K562 (cell line): ENCODE measurements at regions not wholly inside any gene's neighbourhood (a gene's known extent, or its start where the extent isn't known, plus 50 kb on each side); places are given as distances from the start of the nearest gene placed in this dataset.

ENCODE experiments used
- ATF1 ChIP-seq, 2 experiments: fragments of 450-650 bp in 1 of 2; IDR thresholded peaks; 2 replicates each; pipeline ENCODE4 v1.6.1; 2016; ENCODE audit warnings: missing compliant biosample characterization in 1 of 2, missing genetic modification characterization in 1 of 2
- HMGXB4 ChIP-seq: sonication (generic); formaldehyde crosslinking; IDR thresholded peaks from 2 replicates; pipeline ENCODE4 v1.8.1; 2023; ENCODE audit warnings: mild to moderate bottlenecking, missing genetic modification reagents
- KAT2B ChIP-seq: IDR thresholded peaks from one replicate; pipeline ENCODE4 v1.6.1; 2012; ENCODE audit warnings: low read depth, mild to moderate bottlenecking, control low read depth, inconsistent platforms, low read length, moderate library complexity
- MAZ ChIP-seq, 2 experiments: fragments of 450-650 bp in 1 of 2; sonication (generic) in 1 of 2; formaldehyde crosslinking; IDR thresholded peaks in 1 of 2; conservative IDR thresholded peaks in 1 of 2; 2 replicates each; pipeline versions ENCODE4 v1.4.0 to v1.5.0; 2020; ENCODE audit warnings: mild to moderate bottlenecking in 1 of 2, missing genetic modification reagents in 1 of 2
- SNIP1 ChIP-seq: fragments of 450-650 bp; IDR thresholded peaks from 2 replicates; pipeline ENCODE4 v1.7.1; 2017; ENCODE audit warnings: low read depth, mild to moderate bottlenecking
- ZBTB1 ChIP-seq: sonication (generic); formaldehyde crosslinking; IDR thresholded peaks from 2 replicates; pipeline ENCODE4 v1.8.1; 2023; ENCODE audit warnings: missing genetic modification reagents, low read depth, mild to moderate bottlenecking, borderline replicate concordance
- ZNF143 ChIP-seq: sonication (generic); formaldehyde crosslinking; IDR thresholded peaks from 2 replicates; pipeline ENCODE4 v1.9.0; 2022; ENCODE audit warnings: mild to moderate bottlenecking, missing genetic modification reagents
- ZNF24 ChIP-seq: fragments of 450-650 bp; IDR thresholded peaks from 2 replicates; pipeline ENCODE4 v1.6.1; 2016
- ZNF75A ChIP-seq: fragments of 450-650 bp; formaldehyde crosslinking; IDR thresholded peaks from 2 replicates; pipeline ENCODE4 v1.4.0; 2020; ENCODE audit warnings: mild to moderate bottlenecking
- TF ChIP-seq, protein P1 (sequence below), 2 experiments: fragments of 450-650 bp in 1 of 2; sonication (generic) in 1 of 2; formaldehyde crosslinking in 1 of 2; IDR thresholded peaks; 2 replicates each; pipeline versions ENCODE4 v1.7.1 to v1.9.0; 2016 to 2022; ENCODE audit warnings: inconsistent platforms in 1 of 2, mild to moderate bottlenecking in 1 of 2, missing genetic modification reagents in 1 of 2
- TF ChIP-seq, protein P2 (sequence below): fragments of 250-450 bp; sonication (Bioruptor Pico); IDR thresholded peaks from 2 replicates; pipeline ENCODE4 v1.5.0; 2020; ENCODE audit warnings: mild to moderate bottlenecking
- TF ChIP-seq, protein P3 (sequence below), 2 experiments: fragments of 450-650 bp; conservative IDR thresholded peaks; 2 replicates each; pipeline ENCODE4 v1.6.1; 2017; ENCODE audit warnings: mild to moderate bottlenecking in 2 of 2, moderate library complexity in 2 of 2

- TF ChIP-seq, protein P1, sequence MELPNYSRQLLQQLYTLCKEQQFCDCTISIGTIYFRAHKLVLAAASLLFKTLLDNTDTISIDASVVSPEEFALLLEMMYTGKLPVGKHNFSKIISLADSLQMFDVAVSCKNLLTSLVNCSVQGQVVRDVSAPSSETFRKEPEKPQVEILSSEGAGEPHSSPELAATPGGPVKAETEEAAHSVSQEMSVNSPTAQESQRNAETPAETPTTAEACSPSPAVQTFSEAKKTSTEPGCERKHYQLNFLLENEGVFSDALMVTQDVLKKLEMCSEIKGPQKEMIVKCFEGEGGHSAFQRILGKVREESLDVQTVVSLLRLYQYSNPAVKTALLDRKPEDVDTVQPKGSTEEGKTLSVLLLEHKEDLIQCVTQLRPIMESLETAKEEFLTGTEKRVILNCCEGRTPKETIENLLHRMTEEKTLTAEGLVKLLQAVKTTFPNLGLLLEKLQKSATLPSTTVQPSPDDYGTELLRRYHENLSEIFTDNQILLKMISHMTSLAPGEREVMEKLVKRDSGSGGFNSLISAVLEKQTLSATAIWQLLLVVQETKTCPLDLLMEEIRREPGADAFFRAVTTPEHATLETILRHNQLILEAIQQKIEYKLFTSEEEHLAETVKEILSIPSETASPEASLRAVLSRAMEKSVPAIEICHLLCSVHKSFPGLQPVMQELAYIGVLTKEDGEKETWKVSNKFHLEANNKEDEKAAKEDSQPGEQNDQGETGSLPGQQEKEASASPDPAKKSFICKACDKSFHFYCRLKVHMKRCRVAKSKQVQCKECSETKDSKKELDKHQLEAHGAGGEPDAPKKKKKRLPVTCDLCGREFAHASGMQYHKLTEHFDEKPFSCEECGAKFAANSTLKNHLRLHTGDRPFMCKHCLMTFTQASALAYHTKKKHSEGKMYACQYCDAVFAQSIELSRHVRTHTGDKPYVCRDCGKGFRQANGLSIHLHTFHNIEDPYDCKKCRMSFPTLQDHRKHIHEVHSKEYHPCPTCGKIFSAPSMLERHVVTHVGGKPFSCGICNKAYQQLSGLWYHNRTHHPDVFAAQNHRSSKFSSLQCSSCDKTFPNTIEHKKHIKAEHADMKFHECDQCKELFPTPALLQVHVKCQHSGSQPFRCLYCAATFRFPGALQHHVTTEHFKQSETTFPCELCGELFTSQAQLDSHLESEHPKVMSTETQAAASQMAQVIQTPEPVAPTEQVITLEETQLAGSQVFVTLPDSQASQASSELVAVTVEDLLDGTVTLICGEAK (IDR thresholded peaks at IDR 0.05): no peak
- TF ChIP-seq, protein P1 (CRISPR knock-in tag; IDR thresholded peaks at IDR 0.05): no peak
- TF ChIP-seq ZNF24 (no peak), ZNF143 (CRISPR knock-in tag) (peak; percentile 58; the same call in 1 of the 2 replicates), ZNF75A (no peak), ATF1 (CRISPR knock-in tag; IDR thresholded peaks at IDR 0.05) (peak; percentile 3; the same call in 1 of the 2 replicates), ATF1 (tag; IDR thresholded peaks at IDR 0.05) (no peak), MAZ (CRISPR knock-in tag; conservative IDR thresholded peaks at IDR 0.05 in 1 of 2, IDR thresholded peaks at IDR 0.05 in 1 of 2) (no peak), KAT2B (no peak), ZBTB1 (0 out of 2 replicates have a peak, but pooled peaks have one; percentile 52), HMGXB4 (peak; percentile 56; the same call in 1 of the 2 replicates), SNIP1 (no peak)
- TF ChIP-seq, protein P2, sequence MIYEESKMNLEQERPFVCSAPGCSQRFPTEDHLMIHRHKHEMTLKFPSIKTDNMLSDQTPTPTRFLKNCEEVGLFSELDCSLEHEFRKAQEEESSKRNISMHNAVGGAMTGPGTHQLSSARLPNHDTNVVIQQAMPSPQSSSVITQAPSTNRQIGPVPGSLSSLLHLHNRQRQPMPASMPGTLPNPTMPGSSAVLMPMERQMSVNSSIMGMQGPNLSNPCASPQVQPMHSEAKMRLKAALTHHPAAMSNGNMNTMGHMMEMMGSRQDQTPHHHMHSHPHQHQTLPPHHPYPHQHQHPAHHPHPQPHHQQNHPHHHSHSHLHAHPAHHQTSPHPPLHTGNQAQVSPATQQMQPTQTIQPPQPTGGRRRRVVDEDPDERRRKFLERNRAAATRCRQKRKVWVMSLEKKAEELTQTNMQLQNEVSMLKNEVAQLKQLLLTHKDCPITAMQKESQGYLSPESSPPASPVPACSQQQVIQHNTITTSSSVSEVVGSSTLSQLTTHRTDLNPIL: no peak
- TF ChIP-seq, protein P3, sequence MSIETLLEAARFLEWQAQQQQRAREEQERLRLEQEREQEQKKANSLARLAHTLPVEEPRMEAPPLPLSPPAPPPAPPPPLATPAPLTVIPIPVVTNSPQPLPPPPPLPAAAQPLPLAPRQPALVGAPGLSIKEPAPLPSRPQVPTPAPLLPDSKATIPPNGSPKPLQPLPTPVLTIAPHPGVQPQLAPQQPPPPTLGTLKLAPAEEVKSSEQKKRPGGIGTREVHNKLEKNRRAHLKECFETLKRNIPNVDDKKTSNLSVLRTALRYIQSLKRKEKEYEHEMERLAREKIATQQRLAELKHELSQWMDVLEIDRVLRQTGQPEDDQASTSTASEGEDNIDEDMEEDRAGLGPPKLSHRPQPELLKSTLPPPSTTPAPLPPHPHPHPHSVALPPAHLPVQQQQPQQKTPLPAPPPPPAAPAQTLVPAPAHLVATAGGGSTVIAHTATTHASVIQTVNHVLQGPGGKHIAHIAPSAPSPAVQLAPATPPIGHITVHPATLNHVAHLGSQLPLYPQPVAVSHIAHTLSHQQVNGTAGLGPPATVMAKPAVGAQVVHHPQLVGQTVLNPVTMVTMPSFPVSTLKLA (conservative IDR thresholded peaks at IDR 0.05): no peak
These were observed 120.7 kb upstream of the TOP3B start (continued) for GRCh38 chr22:22103078-22103875.
